H1 (cell line): ENCODE measurements at regions not wholly inside any gene's neighbourhood (a gene's known extent, or its start where the extent isn't known, plus 50 kb on each side); places are given as distances from the start of the nearest gene placed in this dataset.

Source experiments
- CHD7 ChIP-seq: fragments of 300-600 bp; sonication (generic); IDR thresholded peaks from 2 replicates; pipeline ENCODE4 v1.7.1; 2012; ENCODE audit warnings: low read length, moderate library complexity, mild to moderate bottlenecking, inconsistent platforms; ENCODE audit not compliant: insufficient replicate concordance
- CTBP2 ChIP-seq: IDR thresholded peaks from 2 replicates; pipeline ENCODE4 v1.7.0; 2011; ENCODE audit warnings: borderline replicate concordance, mild to moderate bottlenecking, moderate library complexity, mixed read lengths, low read length; ENCODE audit not compliant: insufficient read depth, insufficient read length
- FOSL1 ChIP-seq: IDR thresholded peaks from 2 replicates; pipeline ENCODE4 v1.6.1; 2011; ENCODE audit warnings: mild to moderate bottlenecking, low read depth, low read length, moderate library complexity; ENCODE audit not compliant: insufficient read depth
- POLR2AphosphoS5 ChIP-seq: IDR thresholded peaks from 2 replicates; pipeline ENCODE4 v1.6.1; 2011; ENCODE audit warnings: low read depth, low read length
- RFX5 ChIP-seq: IDR thresholded peaks from 2 replicates; pipeline ENCODE4 v1.6.1; 2011; ENCODE audit warnings: low read depth, low read length, improper control_type of control experiment, borderline replicate concordance

GRCh38 chr5:106489004-106489403 lies 1181.7 kb downstream of the EFNA5 start (continued):
- no peak for TF ChIP-seq CHD7
- TF ChIP-seq FOSL1: no peak
- TF ChIP-seq CTBP2: no peak
- no peak for TF ChIP-seq RFX5
- no peak for TF ChIP-seq POLR2AphosphoS5
- TF ChIP-seq, all 59 proteins: peak for 0
